Mesenchymal stem cell (in vitro differentiated cells and primary cell): ENCODE measurements at regions not wholly inside any gene's neighbourhood (a gene's known extent, or its start where the extent isn't known, plus 50 kb on each side); places are given as distances from the start of the nearest gene placed in this dataset.

Experiments
- DNase-seq: peaks from one replicate; pipeline ENCODE4 v3.0.0-alpha.2; 2013
- H2AFZ ChIP-seq: one replicate; pipeline ENCODE4 v1.6.1; 2013; ENCODE audit warnings: low read depth, mild to moderate bottlenecking, control low read depth, inconsistent platforms, low read length, moderate library complexity
- H2AK5ac ChIP-seq: 2 replicates; pipeline ENCODE4 v1.6.1; 2013; ENCODE audit warnings: low read length, moderate library complexity, mild to moderate bottlenecking, inconsistent platforms; ENCODE audit not compliant: severe bottlenecking
- H2BK120ac ChIP-seq: one replicate; pipeline ENCODE4 v1.6.1; 2013; ENCODE audit warnings: low read depth, mild to moderate bottlenecking, inconsistent platforms, low read length, moderate library complexity
- H2BK12ac ChIP-seq, 2 experiments: one replicate each; pipeline ENCODE4 v1.6.1; 2013; ENCODE audit warnings: inconsistent platforms in 2 of 2, low read length in 2 of 2, mild to moderate bottlenecking in 2 of 2, moderate library complexity in 2 of 2, control low read depth in 1 of 2
- H2BK15ac ChIP-seq: one replicate; pipeline ENCODE4 v1.6.1; 2013; ENCODE audit warnings: mild to moderate bottlenecking, low read depth, inconsistent platforms; ENCODE audit not compliant: poor library complexity, severe bottlenecking
- H2BK5ac ChIP-seq: 2 replicates; pipeline ENCODE4 v1.6.1; 2013; ENCODE audit warnings: low read depth, mild to moderate bottlenecking, low read length, control low read depth, inconsistent platforms; ENCODE audit not compliant: poor library complexity, severe bottlenecking
- H3K14ac ChIP-seq, 2 experiments: one replicate each; pipeline ENCODE4 v1.6.1; 2013; ENCODE audit warnings: inconsistent platforms in 2 of 2, low read length in 2 of 2, control low read depth in 1 of 2, mild to moderate bottlenecking in 1 of 2, moderate library complexity in 1 of 2
- H3K18ac ChIP-seq, 2 experiments: one replicate each; pipeline ENCODE4 v1.6.1; 2013; ENCODE audit warnings: inconsistent platforms in 2 of 2, low read length in 2 of 2, control low read depth in 1 of 2, low read depth in 1 of 2, mild to moderate bottlenecking in 1 of 2
- H3K23ac ChIP-seq, 2 experiments: one replicate each; pipeline ENCODE4 v1.6.1; 2013; ENCODE audit warnings: inconsistent platforms in 2 of 2, low read length in 2 of 2, mild to moderate bottlenecking in 2 of 2, moderate library complexity in 2 of 2, control low read depth in 1 of 2
- H3K27ac ChIP-seq: 2 replicates; pipeline ENCODE4 v1.5.1; 2013; ENCODE audit warnings: mild to moderate bottlenecking, moderate library complexity, low read length, control low read depth, inconsistent platforms; ENCODE audit not compliant: poor library complexity, severe bottlenecking
- H3K27me3 ChIP-seq, 2 experiments: 2 replicates each; pipeline versions ENCODE4 v1.6.1 to v1.7.0; 2013; ENCODE audit warnings: low read length in 2 of 2, mild to moderate bottlenecking in 2 of 2, moderate library complexity in 2 of 2, control low read depth in 1 of 2, inconsistent platforms in 1 of 2; ENCODE audit not compliant: control insufficient read depth in 1 of 2, insufficient read depth in 1 of 2
- H3K36me3 ChIP-seq, 2 experiments: 2 replicates each; pipeline versions ENCODE4 v1.6.1 to v1.7.0; 2013; ENCODE audit warnings: low read length in 2 of 2, control low read depth in 1 of 2, inconsistent platforms in 1 of 2, low read depth in 1 of 2, mild to moderate bottlenecking in 1 of 2; ENCODE audit not compliant: insufficient read depth in 2 of 2, control insufficient read depth in 1 of 2
- H3K4ac ChIP-seq, 2 experiments: one replicate each; pipeline ENCODE4 v1.6.1; 2013; ENCODE audit warnings: inconsistent platforms in 2 of 2, low read length in 2 of 2, mild to moderate bottlenecking in 2 of 2, moderate library complexity in 2 of 2, control low read depth in 1 of 2, low read depth in 1 of 2
- H3K4me1 ChIP-seq: 2 replicates; pipeline ENCODE4 v1.6.1; 2013; ENCODE audit warnings: low read depth, low read length, control low read depth; ENCODE audit not compliant: control insufficient read depth, insufficient read depth
- H3K4me2 ChIP-seq: 2 replicates; pipeline ENCODE4 v1.6.1; 2013; ENCODE audit warnings: low read length, mild to moderate bottlenecking, inconsistent platforms; ENCODE audit not compliant: poor library complexity, severe bottlenecking
- H3K4me3 ChIP-seq, 2 experiments: 2 replicates each; pipeline versions ENCODE4 v1.5.1 to v1.7.0; 2013; ENCODE audit warnings: low read length in 2 of 2, mild to moderate bottlenecking in 2 of 2, control low read depth in 1 of 2, low read depth in 1 of 2; ENCODE audit not compliant: insufficient read depth in 1 of 2
- H3K79me1 ChIP-seq: replicated peaks from 2 replicates; pipeline ENCODE4 v1.6.1; 2013; ENCODE audit warnings: mild to moderate bottlenecking, control low read depth, low read length, inconsistent platforms; ENCODE audit not compliant: poor library complexity, severe bottlenecking
- H3K9ac ChIP-seq: 2 replicates; pipeline ENCODE4 v1.7.0; 2013; ENCODE audit warnings: mild to moderate bottlenecking, low read length, moderate library complexity
- H3K9me3 ChIP-seq: 2 replicates; pipeline ENCODE4 v1.7.0; 2013; ENCODE audit warnings: mild to moderate bottlenecking, low read length; ENCODE audit not compliant: control insufficient read depth
- H4K8ac ChIP-seq: one replicate; pipeline ENCODE4 v1.6.1; 2013; ENCODE audit warnings: inconsistent platforms, mild to moderate bottlenecking, low read length, moderate library complexity
- H4K91ac ChIP-seq: one replicate; pipeline ENCODE4 v1.6.1; 2013; ENCODE audit warnings: mild to moderate bottlenecking, low read length, inconsistent platforms
- WGBS: methylation state at CpG from one replicate; pipeline ENCODE4 v1.1.7; 2013; ENCODE audit warnings: mixed read lengths; 5-methylcytosine and 5-hydroxymethylcytosine counted together

DNA sequence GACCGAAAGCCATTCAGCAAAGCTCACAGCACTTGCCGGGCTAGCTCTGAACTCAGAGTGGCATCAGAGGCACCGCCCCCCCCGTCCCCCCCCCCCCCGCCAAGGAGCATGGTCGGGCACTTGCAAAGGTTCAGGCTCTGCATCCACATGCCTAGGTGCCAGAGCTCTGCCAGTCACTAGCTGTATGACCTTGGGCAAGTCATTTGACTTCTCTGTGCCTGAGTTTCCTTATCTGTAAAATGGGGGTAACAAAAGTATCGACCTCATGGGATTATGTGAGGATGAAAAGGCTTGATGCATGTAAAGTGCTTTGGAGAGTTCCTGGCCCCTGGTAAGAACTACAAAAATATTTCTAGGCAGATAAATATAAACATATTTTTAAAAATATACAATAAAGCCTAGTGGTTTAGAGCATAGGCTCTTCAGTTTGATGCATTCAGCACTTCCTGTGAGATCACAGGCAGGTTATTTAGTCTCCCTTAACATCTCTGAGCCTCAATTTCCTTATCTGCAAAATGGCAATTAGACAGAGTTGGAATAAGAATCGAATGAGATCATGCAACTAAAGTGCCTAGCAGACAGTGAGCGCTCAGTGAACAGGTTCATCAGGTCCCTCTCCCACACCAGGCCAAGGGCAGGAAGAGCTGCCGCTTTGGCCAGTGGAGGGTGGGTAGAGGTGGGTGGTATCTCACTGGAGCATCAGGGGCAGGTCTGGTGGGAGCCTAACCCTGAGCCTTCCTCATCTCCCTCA is 117.2 kb downstream of the CYLD start:
- Histone ChIP-seq H3K9ac (no peak overlapping the region), H3K79me1 (no peaks in the 10 kb centered on the region), H3K27ac (no peak overlapping the region), H3K36me3 (no peaks in the 10 kb centered on the region), H3K23ac (no peak overlapping the region), H3K4ac (no peak overlapping the region), H3K18ac (no peak overlapping the region), H3K4me1 (peaks cover 10% of the 10 kb centered on the region), H2AFZ (no peak overlapping the region), H2BK5ac (no peak overlapping the region), H3K4me3 (no peak overlapping the region), H3K14ac (no peak overlapping the region), H2BK12ac (no peak overlapping the region), H4K91ac (no peak overlapping the region), H3K4me2 (no peak overlapping the region), H3K27me3 (no peaks in the 10 kb centered on the region), H2BK15ac (no peak overlapping the region), H2BK120ac (no peak overlapping the region), H2AK5ac (no peak overlapping the region), H4K8ac (no peak overlapping the region), H3K9me3 (peaks cover 2% of the 10 kb centered on the region)
- WGBS = 100% methylated on average over 1 of the region's 10 CpGs
- no peak for DNase-seq

DNA sequence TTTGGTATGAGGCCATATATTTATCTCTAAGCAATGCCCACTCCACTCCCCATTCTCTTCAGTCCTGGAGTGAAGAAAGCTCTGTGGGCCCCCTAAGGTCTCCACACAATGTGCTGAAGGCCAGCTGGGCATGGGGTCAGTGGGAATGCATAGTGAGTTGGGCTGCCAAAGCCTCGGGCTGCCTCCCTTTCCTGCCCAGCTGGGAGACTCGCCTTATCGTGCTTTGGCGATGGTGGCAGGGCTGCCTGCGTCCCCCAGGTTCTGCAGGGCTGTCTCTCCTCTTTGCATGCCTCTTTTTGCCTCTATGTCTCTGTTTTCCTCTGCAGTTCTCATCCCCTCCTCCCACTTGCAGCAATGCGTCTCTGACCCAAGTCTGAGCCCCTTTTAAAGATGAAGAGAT is 116.5 kb downstream of the CYLD start:
- H3K23ac ChIP-seq = no peak overlapping the region
- no peaks in the 10 kb centered on the region for H3K79me1 ChIP-seq
- H2BK120ac ChIP-seq = no peak overlapping the region
- no peak overlapping the region for H4K8ac ChIP-seq
- H3K9me3 ChIP-seq = peaks cover 2% of the 10 kb centered on the region
- H2BK12ac ChIP-seq = no peak overlapping the region
- H2AFZ ChIP-seq = no peak overlapping the region
- H3K27ac ChIP-seq = no peak overlapping the region
- no peaks in the 10 kb centered on the region for H3K36me3 ChIP-seq
- H4K91ac ChIP-seq = no peak overlapping the region
- H3K4ac ChIP-seq = no peak overlapping the region
- no peak overlapping the region for H3K18ac ChIP-seq
- no peak overlapping the region for H3K4me2 ChIP-seq
- H3K9ac ChIP-seq = no peak overlapping the region
- H2AK5ac ChIP-seq = no peak overlapping the region
- no peak overlapping the region for H2BK5ac ChIP-seq
- H3K4me3 ChIP-seq = no peak overlapping the region
- no peaks in the 10 kb centered on the region for H3K27me3 ChIP-seq
- 85% methylated on average over 6 of the region's 6 CpGs for WGBS
- H2BK15ac ChIP-seq = no peak overlapping the region
- no peak overlapping the region for H3K14ac ChIP-seq
- peaks cover 7% of the 10 kb centered on the region for H3K4me1 ChIP-seq
- DNase-seq = no peak

DNA sequence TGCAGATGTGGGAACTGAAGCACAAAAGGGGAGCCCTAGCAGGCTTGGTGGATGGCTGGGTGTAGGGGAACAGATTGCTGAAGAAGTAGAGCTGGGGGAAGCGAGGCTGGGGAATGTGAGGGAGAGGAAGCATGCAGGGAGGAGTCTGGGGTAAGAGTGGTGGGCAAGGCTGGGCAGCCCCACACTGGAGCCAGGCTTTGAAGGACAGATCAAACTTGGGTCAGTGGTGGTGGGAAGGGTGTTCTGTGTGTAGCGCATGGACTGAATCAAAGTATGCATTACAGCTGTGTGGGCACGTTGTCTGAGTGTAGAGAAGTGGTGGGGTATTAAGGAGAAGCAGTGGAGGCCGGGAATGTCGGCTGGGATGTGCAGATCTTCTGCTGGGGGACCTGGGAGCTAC is 116.0 kb downstream of the CYLD start:
- Histone ChIP-seq H2BK12ac (no peak overlapping the region), H2BK5ac (no peak overlapping the region), H2BK120ac (no peak overlapping the region), H4K91ac (no peak overlapping the region), H3K4me3 (no peak overlapping the region), H3K79me1 (no peaks in the 10 kb centered on the region), H3K18ac (no peak overlapping the region), H3K9ac (no peak overlapping the region), H3K9me3 (peaks cover 2% of the 10 kb centered on the region), H3K23ac (no peak overlapping the region), H2AFZ (no peak overlapping the region), H3K14ac (no peak overlapping the region), H3K27ac (no peak overlapping the region), H3K36me3 (no peaks in the 10 kb centered on the region), H2BK15ac (no peak overlapping the region), H4K8ac (no peak overlapping the region), H3K4ac (no peak overlapping the region), H3K4me1 (peaks cover 7% of the 10 kb centered on the region), H3K4me2 (no peak overlapping the region), H2AK5ac (no peak overlapping the region), H3K27me3 (no peaks in the 10 kb centered on the region)
- DNase-seq = no peak
- WGBS = 83% methylated on average over 5 of the region's 5 CpGs

DNA sequence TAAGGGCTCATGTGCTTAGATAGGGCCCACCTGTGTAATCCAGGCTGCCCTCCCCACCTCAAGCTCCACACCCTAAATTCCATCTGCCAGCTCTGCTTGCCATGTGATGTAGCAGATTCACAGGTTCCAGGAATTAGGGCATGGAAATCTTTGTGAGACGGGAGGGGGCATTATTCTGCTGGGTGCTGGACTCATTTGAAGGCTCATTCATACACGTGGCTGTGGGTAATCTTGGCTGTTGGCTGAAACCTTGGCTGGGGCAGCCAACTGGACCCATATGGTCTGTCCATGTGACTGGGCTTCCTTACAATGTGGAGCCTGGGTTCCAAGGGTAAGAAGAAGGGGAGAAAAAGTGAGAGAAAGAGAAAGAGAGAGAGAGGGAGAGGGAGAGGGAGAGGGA is 115.1 kb downstream of the CYLD start:
- Histone ChIP-seq H3K4me3 (no peak overlapping the region), H3K27me3 (no peaks in the 10 kb centered on the region), H3K14ac (no peak overlapping the region), H3K23ac (no peak overlapping the region), H3K27ac (no peak overlapping the region), H4K8ac (no peak overlapping the region), H2AFZ (no peak overlapping the region), H2BK12ac (no peak overlapping the region), H2BK120ac (no peak overlapping the region), H3K4me2 (no peak overlapping the region), H3K18ac (no peak overlapping the region), H2BK5ac (no peak overlapping the region), H3K4ac (no peak overlapping the region), H3K79me1 (no peaks in the 10 kb centered on the region), H3K4me1 (peaks cover 3% of the 10 kb centered on the region), H3K9me3 (peaks cover 2% of the 10 kb centered on the region), H4K91ac (no peak overlapping the region), H3K9ac (no peak overlapping the region), H3K36me3 (no peaks in the 10 kb centered on the region), H2BK15ac (no peak overlapping the region), H2AK5ac (no peak overlapping the region)
- DNase-seq = no peak
- 72% methylated on average over 2 of the region's 2 CpGs for WGBS
